ENCODE measurements at regions not wholly inside any gene's neighbourhood (a gene's known extent, or its start where the extent isn't known, plus 50 kb on each side); places are given as distances from the start of the nearest gene placed in this dataset.

GRCh38 chr6:165915022-165915770 is 252.2 kb upstream of the PDE10A start:
- Histone ChIP-seq H3K4me2 (ENCODE audit: low read depth, low read length, poor library complexity, severe bottlenecking) (no peak overlapping the region), H3K27ac (ENCODE audit: low read depth, low read length) (no peak overlapping the region), H3K79me2 (ENCODE audit: insufficient read depth, low read length) (no peaks in the 10 kb centered on the region), H3K9me2 (replicated peaks; ENCODE audit: insufficient read depth, low read length) (no peaks in the 10 kb centered on the region), H4K20me1 (ENCODE audit: low read depth, low read length) (no peaks in the 10 kb centered on the region), H3K9me3 (ENCODE audit: insufficient read depth, low read length) (no peaks in the 10 kb centered on the region), H3K36me3 (ENCODE audit: low read length) (no peaks in the 10 kb centered on the region), H3F3A (ENCODE audit: insufficient read depth) (no peaks in the 10 kb centered on the region), H3K9ac (ENCODE audit: low read length) (no peak overlapping the region), H3K27me3 (ENCODE audit: low read length) (no peaks in the 10 kb centered on the region), H3K4me3 (ENCODE audit: insufficient read depth, low read length, poor library complexity, severe bottlenecking) (no peak overlapping the region), H2AFZ (ENCODE audit: low read depth, low read length, severe bottlenecking) (no peak overlapping the region)
- no peak for TF ChIP-seq EZH2phosphoT487 (conservative IDR thresholded peaks at IDR 0.05; ENCODE audit: low read length)
- TF ChIP-seq, protein P1, sequence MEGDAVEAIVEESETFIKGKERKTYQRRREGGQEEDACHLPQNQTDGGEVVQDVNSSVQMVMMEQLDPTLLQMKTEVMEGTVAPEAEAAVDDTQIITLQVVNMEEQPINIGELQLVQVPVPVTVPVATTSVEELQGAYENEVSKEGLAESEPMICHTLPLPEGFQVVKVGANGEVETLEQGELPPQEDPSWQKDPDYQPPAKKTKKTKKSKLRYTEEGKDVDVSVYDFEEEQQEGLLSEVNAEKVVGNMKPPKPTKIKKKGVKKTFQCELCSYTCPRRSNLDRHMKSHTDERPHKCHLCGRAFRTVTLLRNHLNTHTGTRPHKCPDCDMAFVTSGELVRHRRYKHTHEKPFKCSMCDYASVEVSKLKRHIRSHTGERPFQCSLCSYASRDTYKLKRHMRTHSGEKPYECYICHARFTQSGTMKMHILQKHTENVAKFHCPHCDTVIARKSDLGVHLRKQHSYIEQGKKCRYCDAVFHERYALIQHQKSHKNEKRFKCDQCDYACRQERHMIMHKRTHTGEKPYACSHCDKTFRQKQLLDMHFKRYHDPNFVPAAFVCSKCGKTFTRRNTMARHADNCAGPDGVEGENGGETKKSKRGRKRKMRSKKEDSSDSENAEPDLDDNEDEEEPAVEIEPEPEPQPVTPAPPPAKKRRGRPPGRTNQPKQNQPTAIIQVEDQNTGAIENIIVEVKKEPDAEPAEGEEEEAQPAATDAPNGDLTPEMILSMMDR (IDR thresholded peaks at IDR 0.05; ENCODE audit: insufficient read depth, low read length, poor library complexity, severe bottlenecking), result no peak

GRCh38 chr6:165913676-165914570 is 250.9 kb upstream of the PDE10A start:
- Histone ChIP-seq H4K20me1 (ENCODE audit: low read depth, low read length) (no peaks in the 10 kb centered on the region), H3K27me3 (ENCODE audit: low read length) (no peaks in the 10 kb centered on the region), H3K4me3 (ENCODE audit: insufficient read depth, low read length, poor library complexity, severe bottlenecking) (no peak overlapping the region), H3K79me2 (ENCODE audit: insufficient read depth, low read length) (no peaks in the 10 kb centered on the region), H3K36me3 (ENCODE audit: low read length) (no peaks in the 10 kb centered on the region), H2AFZ (ENCODE audit: low read depth, low read length, severe bottlenecking) (no peak overlapping the region), H3K4me2 (ENCODE audit: low read depth, low read length, poor library complexity, severe bottlenecking) (no peak overlapping the region), H3K9ac (ENCODE audit: low read length) (no peak overlapping the region), H3K9me2 (replicated peaks; ENCODE audit: insufficient read depth, low read length) (no peaks in the 10 kb centered on the region), H3K27ac (ENCODE audit: low read depth, low read length) (no peak overlapping the region), H3F3A (ENCODE audit: insufficient read depth) (no peaks in the 10 kb centered on the region), H3K9me3 (ENCODE audit: insufficient read depth, low read length) (no peaks in the 10 kb centered on the region)
- TF ChIP-seq, protein P1 (IDR thresholded peaks at IDR 0.05; ENCODE audit: insufficient read depth, low read length, poor library complexity, severe bottlenecking), result no peak
- TF ChIP-seq EZH2phosphoT487 (conservative IDR thresholded peaks at IDR 0.05; ENCODE audit: low read length), result no peak

- no peak overlapping the region for H3K4me3 ChIP-seq (ENCODE audit: insufficient read depth, low read length, poor library complexity, severe bottlenecking)
- TF ChIP-seq, protein P1 (IDR thresholded peaks at IDR 0.05; ENCODE audit: insufficient read depth, low read length, poor library complexity, severe bottlenecking), result no peak
- TF ChIP-seq EZH2phosphoT487 (conservative IDR thresholded peaks at IDR 0.05; ENCODE audit: low read length), result no peak
- no peak overlapping the region for H3K9ac ChIP-seq (ENCODE audit: low read length)
- no peaks in the 10 kb centered on the region for H3K79me2 ChIP-seq (ENCODE audit: insufficient read depth, low read length)
- no peak overlapping the region for H2AFZ ChIP-seq (ENCODE audit: low read depth, low read length, severe bottlenecking)
- no peak overlapping the region for H3K4me2 ChIP-seq (ENCODE audit: low read depth, low read length, poor library complexity, severe bottlenecking)
- H3F3A ChIP-seq (ENCODE audit: insufficient read depth), result no peaks in the 10 kb centered on the region
- H3K9me2 ChIP-seq (replicated peaks; ENCODE audit: insufficient read depth, low read length), result no peaks in the 10 kb centered on the region
- no peak overlapping the region for H3K27ac ChIP-seq (ENCODE audit: low read depth, low read length)
- no peaks in the 10 kb centered on the region for H4K20me1 ChIP-seq (ENCODE audit: low read depth, low read length)
- H3K9me3 ChIP-seq (ENCODE audit: insufficient read depth, low read length), result no peaks in the 10 kb centered on the region
- H3K27me3 ChIP-seq (ENCODE audit: low read length), result no peaks in the 10 kb centered on the region
- H3K36me3 ChIP-seq (ENCODE audit: low read length), result no peaks in the 10 kb centered on the region
Observed at GRCh38 chr6:165910184-165910966, 247.3 kb upstream of the PDE10A start.

Data from SU-DHL-6 (cell line).